GM19240 (cell line): ENCODE measurements at regions not wholly inside any gene's neighbourhood (a gene's known extent, or its start where the extent isn't known, plus 50 kb on each side); places are given as distances from the start of the nearest gene placed in this dataset.

ENCODE experiments used
- DNase-seq: peaks from one replicate; pipeline ENCODE4 v3.0.0; 2011; ENCODE audit warnings: low spot score; ENCODE audit not compliant: insufficient read length

DNA sequence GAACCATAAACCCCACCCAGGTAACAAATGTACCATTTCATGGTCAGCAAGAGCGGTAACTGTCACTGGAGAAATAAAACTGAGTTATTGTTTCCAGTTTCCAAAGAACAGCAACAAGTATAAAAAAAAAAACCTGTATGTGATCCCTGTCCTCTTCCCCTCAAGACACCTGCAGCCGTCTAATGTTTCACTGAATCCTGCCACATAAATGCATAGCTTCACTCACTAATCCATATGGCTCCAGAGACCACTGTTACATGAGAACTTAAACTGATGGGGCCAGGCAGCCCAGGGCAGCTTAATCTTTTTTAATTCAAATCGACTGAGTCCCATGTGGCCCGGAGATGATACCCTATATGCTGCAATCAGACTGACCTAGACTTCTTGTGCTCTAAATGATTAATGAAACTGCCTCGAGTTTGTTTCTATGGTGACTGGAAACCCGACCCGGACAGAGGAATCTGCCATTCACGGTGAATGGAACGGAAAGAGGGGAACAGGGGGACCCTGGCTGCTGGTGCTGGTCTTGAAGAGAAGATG, 60.9 kb upstream of the SIX2 start:
- DNase-seq, result no peak

DNA sequence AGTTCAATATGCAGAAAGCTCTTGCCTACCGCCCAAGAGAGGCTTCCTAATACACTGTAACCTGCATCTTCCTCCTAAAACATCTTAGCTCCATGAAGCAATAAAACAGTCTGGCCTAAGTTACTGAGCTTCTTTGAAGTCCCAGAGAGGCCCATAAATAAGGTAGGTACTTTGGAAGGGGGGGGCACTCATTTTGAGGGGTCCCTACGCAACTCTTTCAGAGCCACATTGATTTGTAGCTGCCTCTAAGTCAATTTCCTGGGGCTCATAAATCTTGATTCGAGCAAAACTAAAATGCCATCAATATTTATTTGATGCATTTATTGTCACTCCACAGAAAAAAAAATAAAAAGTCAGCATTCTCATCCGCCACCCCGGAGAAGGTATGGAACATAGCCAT, 60.4 kb upstream of the SIX2 start:
- DNase-seq, result no peak

DNA sequence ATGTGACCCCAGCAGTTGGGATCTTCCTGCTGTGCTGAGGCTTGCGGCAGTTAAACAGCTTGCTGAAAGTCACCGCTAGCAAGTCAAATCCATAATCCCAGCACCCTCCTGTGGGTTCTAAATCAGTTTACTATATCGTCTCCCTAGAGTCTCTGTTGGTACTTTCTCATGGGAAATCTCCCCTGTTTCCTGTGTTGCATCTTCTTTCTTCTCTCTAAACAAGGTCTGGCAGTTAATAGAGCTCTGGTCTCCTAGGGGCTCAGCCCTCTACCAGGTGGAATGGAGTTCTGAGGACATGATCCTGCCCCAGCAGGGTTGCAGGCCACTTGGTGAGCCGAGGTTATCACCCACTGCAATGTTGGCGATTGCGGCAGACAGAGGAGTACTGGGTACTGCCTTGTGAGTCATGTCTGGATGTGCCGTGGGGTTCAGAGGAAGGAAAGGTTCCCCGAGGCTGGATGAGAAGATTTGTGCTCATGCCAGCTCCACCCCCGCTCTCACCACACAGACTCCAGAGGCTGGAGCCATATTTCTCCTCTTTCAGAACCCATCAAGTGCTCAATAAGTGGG, 59.4 kb upstream of the SIX2 start:
- no peak for DNase-seq

- DNase-seq, result no peak
Observed at GRCh38 chr2:45067859-45068570, 58.8 kb upstream of the SIX2 start.
